ENCODE measurements at regions not wholly inside any gene's neighbourhood (a gene's known extent, or its start where the extent isn't known, plus 50 kb on each side); places are given as distances from the start of the nearest gene placed in this dataset.

DNA sequence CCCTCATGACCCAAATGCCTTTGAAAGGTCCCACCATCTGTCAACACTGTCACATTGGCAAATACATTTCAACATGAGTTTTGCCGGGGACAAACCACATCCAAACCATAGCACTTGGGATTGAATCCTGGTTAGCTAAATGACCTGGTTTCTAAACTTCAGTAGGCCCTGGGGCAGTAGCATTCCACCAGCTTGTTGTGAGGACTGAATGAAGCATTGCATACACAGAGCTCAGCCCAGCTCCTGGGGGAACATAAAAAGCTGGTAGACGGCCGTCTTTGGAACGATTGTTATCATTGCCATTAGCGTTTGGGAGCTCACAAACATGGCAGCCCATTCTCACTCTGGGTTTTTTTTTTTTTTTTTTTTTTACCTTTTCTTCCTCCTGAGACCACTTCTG, 57.5 kb upstream of the CXCR4 start:
- no peaks in the 10 kb centered on the region for H3F3A ChIP-seq (ENCODE audit: insufficient read depth, low read length, poor library complexity, severe bottlenecking)
- H3K9me3 ChIP-seq (ENCODE audit: low read length), result no peaks in the 10 kb centered on the region
- no peaks in the 10 kb centered on the region for H3K27me3 ChIP-seq (ENCODE audit: insufficient read depth, low read depth, low read length)

DNA sequence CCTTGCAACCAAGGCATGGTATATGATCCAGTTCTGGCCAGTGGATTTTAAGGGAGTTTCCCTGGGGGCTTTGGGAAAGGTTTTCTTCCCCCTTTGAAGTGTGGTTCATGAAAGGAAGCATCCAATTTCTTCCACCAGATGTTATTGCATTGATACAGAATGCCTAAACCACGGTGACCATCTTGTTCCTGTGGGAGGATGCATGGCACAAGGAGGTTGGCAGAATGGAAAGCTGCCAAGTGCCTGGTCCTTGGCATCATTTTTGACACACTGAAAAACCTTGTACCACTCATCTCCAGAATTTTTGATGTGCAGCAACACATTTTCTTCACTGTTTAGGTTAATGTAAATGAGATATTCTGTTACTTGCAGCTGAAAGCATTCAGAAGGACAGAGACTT, 55.2 kb upstream of the CXCR4 start:
- Histone ChIP-seq H3K9me2 (ENCODE audit: insufficient read depth, low read length) (no peaks in the 10 kb centered on the region), H4K20me1 (ENCODE audit: insufficient read depth) (no peaks in the 10 kb centered on the region), H3K9me3 (ENCODE audit: low read length) (peaks cover 4% of the 10 kb centered on the region), H3K36me3 (ENCODE audit: insufficient read depth, low read length) (no peaks in the 10 kb centered on the region), H3K27ac (ENCODE audit: low read length) (no peak overlapping the region), H3K9ac (ENCODE audit: low read length) (no peak overlapping the region), H3K79me2 (replicated peaks; ENCODE audit: insufficient read depth, low read length) (no peaks in the 10 kb centered on the region), H2AFZ (ENCODE audit: low read depth, low read length) (no peak overlapping the region), H3K4me2 (ENCODE audit: low read length) (no peak overlapping the region), H3F3A (ENCODE audit: insufficient read depth, low read length, poor library complexity, severe bottlenecking) (no peaks in the 10 kb centered on the region), H3K27me3 (ENCODE audit: insufficient read depth, low read depth, low read length) (no peaks in the 10 kb centered on the region), H3K4me3 (ENCODE audit: low read length) (no peak overlapping the region)
- no peak for TF ChIP-seq EP300 (conservative IDR thresholded peaks at IDR 0.05; ENCODE audit: poor library complexity, severe bottlenecking)
- no peak for TF ChIP-seq POLR2AphosphoS5 (IDR thresholded peaks at IDR 0.05)
- no peak for TF ChIP-seq RAD21 (conservative IDR thresholded peaks at IDR 0.05)
- TF ChIP-seq EZH2 (IDR thresholded peaks at IDR 0.05; ENCODE audit: borderline replicate concordance, insufficient read depth, low read length, poor library complexity, severe bottlenecking), result no peak
- no peak for TF ChIP-seq SMC3 (conservative IDR thresholded peaks at IDR 0.05; ENCODE audit: poor library complexity)

More for the DNA sequence above, 57.5 kb upstream of the CXCR4 start:
- H3K36me3 ChIP-seq (ENCODE audit: insufficient read depth, low read length), result no peaks in the 10 kb centered on the region
- H2AFZ ChIP-seq (ENCODE audit: low read depth, low read length), result no peak overlapping the region
- no peaks in the 10 kb centered on the region for H3K79me2 ChIP-seq (replicated peaks; ENCODE audit: insufficient read depth, low read length)
- no peak overlapping the region for H3K4me3 ChIP-seq (ENCODE audit: low read length)
- no peak overlapping the region for H3K4me2 ChIP-seq (ENCODE audit: low read length)
- TF ChIP-seq, protein P1, sequence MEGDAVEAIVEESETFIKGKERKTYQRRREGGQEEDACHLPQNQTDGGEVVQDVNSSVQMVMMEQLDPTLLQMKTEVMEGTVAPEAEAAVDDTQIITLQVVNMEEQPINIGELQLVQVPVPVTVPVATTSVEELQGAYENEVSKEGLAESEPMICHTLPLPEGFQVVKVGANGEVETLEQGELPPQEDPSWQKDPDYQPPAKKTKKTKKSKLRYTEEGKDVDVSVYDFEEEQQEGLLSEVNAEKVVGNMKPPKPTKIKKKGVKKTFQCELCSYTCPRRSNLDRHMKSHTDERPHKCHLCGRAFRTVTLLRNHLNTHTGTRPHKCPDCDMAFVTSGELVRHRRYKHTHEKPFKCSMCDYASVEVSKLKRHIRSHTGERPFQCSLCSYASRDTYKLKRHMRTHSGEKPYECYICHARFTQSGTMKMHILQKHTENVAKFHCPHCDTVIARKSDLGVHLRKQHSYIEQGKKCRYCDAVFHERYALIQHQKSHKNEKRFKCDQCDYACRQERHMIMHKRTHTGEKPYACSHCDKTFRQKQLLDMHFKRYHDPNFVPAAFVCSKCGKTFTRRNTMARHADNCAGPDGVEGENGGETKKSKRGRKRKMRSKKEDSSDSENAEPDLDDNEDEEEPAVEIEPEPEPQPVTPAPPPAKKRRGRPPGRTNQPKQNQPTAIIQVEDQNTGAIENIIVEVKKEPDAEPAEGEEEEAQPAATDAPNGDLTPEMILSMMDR (IDR thresholded peaks at IDR 0.05; ENCODE audit: poor library complexity, severe bottlenecking), result no peak
- TF ChIP-seq MXI1 (conservative IDR thresholded peaks at IDR 0.05; ENCODE audit: poor library complexity, severe bottlenecking) (no peak), EP300 (conservative IDR thresholded peaks at IDR 0.05; ENCODE audit: poor library complexity, severe bottlenecking) (no peak), RAD21 (conservative IDR thresholded peaks at IDR 0.05) (no peak), SMC3 (conservative IDR thresholded peaks at IDR 0.05; ENCODE audit: poor library complexity) (no peak), TAF1 (IDR thresholded peaks at IDR 0.05; ENCODE audit: low read depth) (no peak), EZH2 (IDR thresholded peaks at IDR 0.05; ENCODE audit: borderline replicate concordance, insufficient read depth, low read length, poor library complexity, severe bottlenecking) (no peak), POLR2AphosphoS5 (IDR thresholded peaks at IDR 0.05) (no peak)
- TF ChIP-seq, protein P2, sequence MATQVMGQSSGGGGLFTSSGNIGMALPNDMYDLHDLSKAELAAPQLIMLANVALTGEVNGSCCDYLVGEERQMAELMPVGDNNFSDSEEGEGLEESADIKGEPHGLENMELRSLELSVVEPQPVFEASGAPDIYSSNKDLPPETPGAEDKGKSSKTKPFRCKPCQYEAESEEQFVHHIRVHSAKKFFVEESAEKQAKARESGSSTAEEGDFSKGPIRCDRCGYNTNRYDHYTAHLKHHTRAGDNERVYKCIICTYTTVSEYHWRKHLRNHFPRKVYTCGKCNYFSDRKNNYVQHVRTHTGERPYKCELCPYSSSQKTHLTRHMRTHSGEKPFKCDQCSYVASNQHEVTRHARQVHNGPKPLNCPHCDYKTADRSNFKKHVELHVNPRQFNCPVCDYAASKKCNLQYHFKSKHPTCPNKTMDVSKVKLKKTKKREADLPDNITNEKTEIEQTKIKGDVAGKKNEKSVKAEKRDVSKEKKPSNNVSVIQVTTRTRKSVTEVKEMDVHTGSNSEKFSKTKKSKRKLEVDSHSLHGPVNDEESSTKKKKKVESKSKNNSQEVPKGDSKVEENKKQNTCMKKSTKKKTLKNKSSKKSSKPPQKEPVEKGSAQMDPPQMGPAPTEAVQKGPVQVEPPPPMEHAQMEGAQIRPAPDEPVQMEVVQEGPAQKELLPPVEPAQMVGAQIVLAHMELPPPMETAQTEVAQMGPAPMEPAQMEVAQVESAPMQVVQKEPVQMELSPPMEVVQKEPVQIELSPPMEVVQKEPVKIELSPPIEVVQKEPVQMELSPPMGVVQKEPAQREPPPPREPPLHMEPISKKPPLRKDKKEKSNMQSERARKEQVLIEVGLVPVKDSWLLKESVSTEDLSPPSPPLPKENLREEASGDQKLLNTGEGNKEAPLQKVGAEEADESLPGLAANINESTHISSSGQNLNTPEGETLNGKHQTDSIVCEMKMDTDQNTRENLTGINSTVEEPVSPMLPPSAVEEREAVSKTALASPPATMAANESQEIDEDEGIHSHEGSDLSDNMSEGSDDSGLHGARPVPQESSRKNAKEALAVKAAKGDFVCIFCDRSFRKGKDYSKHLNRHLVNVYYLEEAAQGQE (IDR thresholded peaks at IDR 0.05; ENCODE audit: borderline replicate concordance), result no peak
- H3K27ac ChIP-seq (ENCODE audit: low read length), result no peak overlapping the region
- no peak overlapping the region for H3K9ac ChIP-seq (ENCODE audit: low read length)
- H4K20me1 ChIP-seq (ENCODE audit: insufficient read depth), result no peaks in the 10 kb centered on the region
- H3K9me2 ChIP-seq (ENCODE audit: insufficient read depth, low read length), result no peaks in the 10 kb centered on the region

Measured in neural cell (in vitro differentiated cells).